Aorta (tissue), 5 donors: ENCODE measurements at regions not wholly inside any gene's neighbourhood (a gene's known extent, or its start where the extent isn't known, plus 50 kb on each side); places are given as distances from the start of the nearest gene placed in this dataset.

Experiments used
- ATAC-seq: fragments of 200-7000 bp; cut with Tn5 transposase; one replicate; pipeline ENCODE4 v1.9.1; 2022; ENCODE audit warnings: moderate library complexity; ENCODE audit not compliant: low FRiP score
- DNase-seq, 2 donors: peaks; one replicate each; pipeline ENCODE4 v3.0.0-alpha.2; 2020
- H3K27ac ChIP-seq, 2 donors: one replicate each; pipeline ENCODE4 v1.5.1; 2013; ENCODE audit warnings: low read length in 2 of 2, mild to moderate bottlenecking in 2 of 2, moderate library complexity in 2 of 2, control low read depth in 1 of 2, inconsistent platforms in 1 of 2, low read depth in 1 of 2
- H3K27me3 ChIP-seq, 2 donors: one replicate each; pipeline ENCODE4 v1.6.1; 2013; ENCODE audit warnings: control low read depth in 1 of 2, low read length in 1 of 2, mild to moderate bottlenecking in 1 of 2, moderate library complexity in 1 of 2; ENCODE audit not compliant: insufficient read depth in 2 of 2, control insufficient read depth in 1 of 2
- H3K36me3 ChIP-seq, 2 donors: one replicate each; pipeline ENCODE4 v1.6.1; 2013; ENCODE audit warnings: control low read depth in 1 of 2, low read length in 1 of 2, mild to moderate bottlenecking in 1 of 2; ENCODE audit not compliant: insufficient read depth in 2 of 2, control insufficient read depth in 1 of 2
- H3K4me1 ChIP-seq, 2 donors: one replicate each; pipeline ENCODE4 v1.6.1; 2013; ENCODE audit warnings: low read length in 2 of 2, control low read depth in 1 of 2, mild to moderate bottlenecking in 1 of 2, moderate library complexity in 1 of 2; ENCODE audit not compliant: insufficient read depth in 2 of 2, control insufficient read depth in 1 of 2
- H3K4me3 ChIP-seq, 2 donors: one replicate each; pipeline ENCODE4 v1.5.1; 2013; ENCODE audit warnings: low read length in 2 of 2, control low read depth in 1 of 2, mild to moderate bottlenecking in 1 of 2
- H3K9me3 ChIP-seq: one replicate; pipeline ENCODE4 v1.6.1; 2013; ENCODE audit warnings: mild to moderate bottlenecking, low read length; ENCODE audit not compliant: control insufficient read depth
- WGBS, 2 donors: extraction: QIAGEN DNeasy Blood & Tissue Kit; methylation state at CpG; one replicate each; pipeline ENCODE4 v1.1.7; 2013; 5-methylcytosine and 5-hydroxymethylcytosine counted together
- intact Hi-C, 2 donors: fragments of 100-400 bp; cut with DNase I; formaldehyde crosslinking; loops; one replicate each; pipeline versions ENCODE4 v1.14.2 to v1.15.0; 2022
- donor health status: healthy with polysubstance abuse.
- donor health status: Bipolar disorder and iron deficiency.
- donor health status: DM: no; HTN: no; CAD: no.
- donor health status: DM: no; HTN: no; CAD: no.
- donor health status: DM: yes; HTN: yes; CAD: no.

DNA sequence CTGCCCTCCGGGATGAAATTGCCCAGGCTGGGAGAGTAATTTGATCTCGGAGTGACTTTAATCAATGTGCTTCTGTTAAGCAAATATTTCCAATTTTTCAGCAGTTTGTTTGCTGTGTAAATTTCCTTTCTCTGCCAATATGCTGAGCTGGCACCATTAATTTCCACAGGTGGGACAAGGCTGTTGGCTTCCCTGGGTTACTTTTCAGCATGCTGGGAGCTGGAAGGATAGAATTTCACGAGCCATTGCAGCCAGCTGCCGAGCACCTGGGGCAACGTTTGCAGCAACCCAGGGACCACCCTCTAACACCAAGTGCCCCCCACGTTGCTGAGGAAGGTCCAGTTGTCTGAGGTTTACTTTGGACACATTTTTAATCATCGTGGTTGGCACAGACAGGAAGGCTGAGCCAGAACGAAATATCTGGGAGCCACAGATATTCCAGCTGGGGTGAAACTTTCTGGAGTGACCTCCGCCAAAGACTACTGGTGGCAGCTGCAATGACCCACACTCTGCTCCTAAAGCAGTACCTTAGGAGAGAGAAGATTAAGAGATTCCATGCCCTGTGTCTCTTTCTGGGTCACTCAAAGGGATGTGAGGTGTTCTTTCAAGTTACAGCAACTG, 293.3 kb upstream of the RGMA start:
- no peaks in the 10 kb centered on the region for H3K27me3 ChIP-seq
- intact Hi-C loops = no loop called here
- H3K9me3 ChIP-seq = no peaks in the 10 kb centered on the region
- no peak overlapping the region for H3K4me3 ChIP-seq
- ATAC-seq = no peak
- H3K4me1 ChIP-seq = no peaks in the 10 kb centered on the region
- no peaks in the 10 kb centered on the region for H3K36me3 ChIP-seq
- DNase-seq = no peak
- 33 to 34% methylated on average over 9 of the region's 9 CpGs for WGBS, 2 donors
- H3K27ac ChIP-seq = no peak overlapping the region

DNA sequence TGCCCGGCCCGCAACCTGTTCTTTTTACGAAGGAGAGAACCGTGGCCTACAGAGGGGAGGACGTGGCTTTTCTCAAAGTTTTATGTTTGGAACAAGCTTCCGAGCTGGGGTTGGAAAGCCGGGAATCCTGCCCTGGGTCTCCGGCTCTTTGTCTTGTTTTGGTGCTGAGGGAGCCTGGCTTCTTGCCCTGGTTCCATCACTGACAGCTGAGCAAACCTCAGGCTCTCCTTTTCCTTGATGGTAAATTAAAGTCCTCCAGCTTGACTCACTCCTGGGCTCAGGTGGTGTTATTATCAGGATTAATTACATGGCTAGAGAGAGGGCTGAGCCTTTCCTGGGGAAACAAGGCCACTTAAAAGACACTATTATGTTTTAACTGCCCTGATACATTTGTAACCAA, 289.5 kb upstream of the RGMA start:
- H3K9me3 ChIP-seq = no peaks in the 10 kb centered on the region
- DNase-seq (no peak), ATAC-seq (no peak)
- no peaks in the 10 kb centered on the region for H3K27me3 ChIP-seq
- no peaks in the 10 kb centered on the region for H3K36me3 ChIP-seq
- H3K4me1 ChIP-seq = no peaks in the 10 kb centered on the region
- WGBS, 2 donors = 82 to 86% methylated on average over 8 of the region's 8 CpGs
- intact Hi-C loops = no loop called here
- H3K4me3 ChIP-seq = no peak overlapping the region
- H3K27ac ChIP-seq = no peak overlapping the region

DNA sequence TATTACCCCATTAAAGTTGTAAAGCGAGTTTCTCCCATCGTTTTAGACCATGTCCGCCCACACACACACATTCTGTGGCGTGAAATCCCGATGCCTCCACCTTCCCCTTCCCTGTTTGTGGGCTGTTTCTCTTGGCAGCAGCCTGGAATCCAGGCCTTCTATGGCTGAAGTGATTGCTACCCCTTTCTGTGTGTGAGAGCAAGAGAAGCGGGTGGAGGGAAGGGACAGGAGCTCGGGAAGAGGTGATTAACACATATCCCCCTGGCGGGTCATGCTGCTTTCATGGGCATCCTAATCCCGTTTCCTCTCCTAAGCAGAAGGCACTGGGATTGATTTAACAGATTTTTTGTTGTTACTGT, 283.8 kb upstream of the RGMA start:
- Histone ChIP-seq H3K4me3 (no peak overlapping the region), H3K9me3 (no peaks in the 10 kb centered on the region), H3K36me3 (no peaks in the 10 kb centered on the region), H3K27me3 (no peaks in the 10 kb centered on the region), H3K4me1 (no peaks in the 10 kb centered on the region), H3K27ac (no peak overlapping the region)
- DNase-seq = no peak
- whole genome bisulfite sequencing, 2 donors = 26 to 40% methylated on average over 9 of the region's 9 CpGs
- no peak for ATAC-seq
- intact Hi-C loops = no loop called here

DNA sequence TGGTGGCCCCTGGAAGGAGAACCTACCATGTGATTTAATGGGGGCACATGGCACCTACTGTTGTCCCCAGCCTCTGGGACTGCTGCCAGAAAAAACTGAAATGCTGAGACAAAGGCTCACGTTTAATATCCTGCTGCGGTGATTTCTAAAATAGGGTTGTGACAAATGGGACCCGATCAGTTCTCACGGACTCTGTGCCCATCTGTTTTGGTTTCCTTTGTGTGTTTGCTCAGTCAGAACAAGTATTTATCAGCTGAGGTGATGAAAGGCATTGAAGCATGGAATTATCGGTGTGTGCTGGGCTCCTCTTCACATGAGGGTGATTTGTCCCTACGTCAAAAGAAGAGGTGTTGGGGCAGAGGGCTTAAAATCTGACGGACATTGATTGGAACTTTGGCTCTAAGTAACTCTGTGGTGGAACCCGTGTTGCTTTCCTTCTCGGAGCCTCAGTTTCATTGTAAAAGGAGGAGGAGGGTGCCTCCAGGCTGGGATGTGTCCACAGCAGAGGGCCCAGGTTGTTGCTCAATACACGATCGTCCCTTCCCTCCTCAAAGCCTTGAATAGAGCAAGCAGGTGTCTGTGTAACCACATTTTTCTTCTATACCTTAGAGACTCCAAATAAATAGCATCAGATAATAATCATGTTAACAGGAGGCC, 283.3 kb upstream of the RGMA start:
- ATAC-seq = no peak
- WGBS, 2 donors = 39 to 47% methylated on average over 11 of the region's 11 CpGs
- Histone ChIP-seq H3K36me3 (no peaks in the 10 kb centered on the region), H3K27ac (no peak overlapping the region), H3K9me3 (no peaks in the 10 kb centered on the region), H3K27me3 (no peaks in the 10 kb centered on the region), H3K4me1 (no peaks in the 10 kb centered on the region), H3K4me3 (no peak overlapping the region)
- intact Hi-C loops = no loop called here
- DNase-seq = no peak

DNA sequence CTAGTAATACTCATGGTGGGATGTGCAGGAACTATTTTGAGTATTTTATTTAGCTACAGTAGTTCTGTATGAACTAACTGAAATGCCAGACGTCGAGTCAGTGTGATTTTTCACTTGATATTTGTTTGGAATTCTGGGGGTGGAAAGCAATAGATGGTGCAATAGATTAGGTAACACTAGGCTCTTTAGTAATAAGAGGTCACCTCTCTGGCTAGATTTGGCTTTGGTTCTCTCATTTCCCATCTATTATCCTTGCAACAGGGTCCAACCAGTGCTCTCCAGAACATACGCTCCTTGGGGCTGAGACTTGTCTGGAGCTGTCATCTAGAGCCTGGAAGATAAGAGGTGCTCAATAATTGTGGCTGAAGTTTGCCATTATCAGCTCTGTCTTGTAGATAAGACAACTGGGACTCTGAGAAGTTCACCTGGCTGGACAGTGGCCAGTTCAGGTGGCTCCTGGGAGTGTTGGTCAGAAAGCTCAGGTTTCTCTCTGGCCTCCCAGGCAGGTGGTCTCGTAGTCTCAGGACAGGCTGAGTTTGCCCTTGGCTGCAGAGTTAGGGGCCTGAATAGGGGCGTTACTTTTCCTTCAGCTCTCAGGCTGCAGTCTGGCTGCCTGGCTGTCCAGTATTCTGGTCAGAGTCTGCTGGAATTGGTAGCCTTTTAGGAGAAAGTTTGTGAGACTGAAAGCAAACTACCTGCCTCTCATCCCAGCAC, 277.5 kb upstream of the RGMA start:
- no peak for DNase-seq
- no peaks in the 10 kb centered on the region for H3K4me1 ChIP-seq
- no peaks in the 10 kb centered on the region for H3K36me3 ChIP-seq
- intact Hi-C loops = no loop called here
- H3K9me3 ChIP-seq = no peaks in the 10 kb centered on the region
- no peak overlapping the region for H3K27ac ChIP-seq
- WGBS, 2 donors = 70 to 79% methylated on average over 5 of the region's 5 CpGs
- no peak for ATAC-seq
- H3K4me3 ChIP-seq = no peak overlapping the region
- H3K27me3 ChIP-seq = no peaks in the 10 kb centered on the region

DNA sequence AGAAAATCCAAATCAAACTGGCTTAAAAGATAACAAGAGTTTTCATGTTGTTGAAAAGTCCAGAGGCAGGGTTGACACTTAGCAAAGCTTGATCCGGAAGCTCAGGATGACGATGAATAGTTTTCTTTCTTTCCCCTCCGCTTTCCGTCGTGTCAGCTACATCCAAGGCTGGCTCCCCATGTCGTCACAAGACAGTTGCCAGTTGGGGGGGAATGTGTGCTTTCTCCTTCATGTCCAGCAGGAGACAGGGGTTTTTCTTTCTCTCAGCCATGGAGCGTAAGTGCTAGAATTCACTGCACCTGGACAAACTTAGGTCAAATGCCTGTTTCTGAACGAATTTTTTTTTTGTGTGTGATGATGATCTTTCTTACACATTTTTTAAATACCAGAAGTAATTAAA, 273.8 kb upstream of the RGMA start:
- DNase-seq (no peak), ATAC-seq (no peak)
- intact Hi-C loops = no loop called here
- Histone ChIP-seq H3K27ac (no peak overlapping the region), H3K9me3 (no peaks in the 10 kb centered on the region), H3K4me3 (no peak overlapping the region), H3K4me1 (no peaks in the 10 kb centered on the region), H3K27me3 (no peaks in the 10 kb centered on the region), H3K36me3 (no peaks in the 10 kb centered on the region)
- 59 to 66% methylated on average over 8 of the region's 8 CpGs for WGBS, 2 donors

DNA sequence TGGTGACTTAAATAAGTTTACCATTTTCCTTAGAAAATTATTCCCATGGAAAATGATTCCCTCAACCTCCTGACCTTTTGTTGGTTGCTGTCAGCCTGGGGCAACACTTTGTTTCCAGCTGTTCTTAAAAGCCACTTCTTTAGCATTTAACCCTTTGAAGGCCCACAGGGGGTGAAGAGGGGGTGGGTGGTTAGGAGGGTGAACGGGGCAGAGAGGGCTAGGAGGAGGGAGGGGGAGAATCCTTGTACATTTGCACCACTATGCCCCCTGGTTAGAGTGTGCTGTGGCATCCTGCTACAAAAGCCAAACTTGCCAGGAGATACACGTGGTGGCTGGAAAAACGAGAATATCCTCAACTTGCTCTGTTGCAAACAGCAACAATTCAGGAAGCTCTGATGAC, 273.2 kb upstream of the RGMA start:
- no peaks in the 10 kb centered on the region for H3K9me3 ChIP-seq
- DNase-seq (no peak), ATAC-seq (no peak)
- H3K4me1 ChIP-seq = no peaks in the 10 kb centered on the region
- intact Hi-C loops = no loop called here
- H3K36me3 ChIP-seq = no peaks in the 10 kb centered on the region
- H3K27me3 ChIP-seq = no peaks in the 10 kb centered on the region
- H3K27ac ChIP-seq = no peak overlapping the region
- WGBS, 2 donors = 63 to 74% methylated on average over 3 of the region's 3 CpGs
- H3K4me3 ChIP-seq = no peak overlapping the region

DNA sequence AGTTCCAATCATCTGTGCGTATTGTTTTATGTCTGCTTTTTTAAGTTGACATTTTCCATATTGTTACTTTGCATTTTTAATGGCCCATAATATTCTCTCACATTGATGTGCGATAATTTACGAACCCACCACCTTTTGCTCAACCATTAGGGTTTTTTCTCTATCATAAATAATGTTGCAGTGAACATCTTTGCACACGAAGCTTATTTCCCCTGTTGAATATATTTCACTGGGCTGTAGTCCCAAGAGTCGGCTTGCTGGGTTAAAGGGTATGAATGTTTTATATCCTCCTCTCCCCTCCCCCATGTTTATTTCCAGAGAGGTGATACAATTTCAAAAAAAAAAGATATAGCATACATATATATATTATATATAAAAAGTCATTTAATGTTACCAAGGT, 272.7 kb upstream of the RGMA start:
- Histone ChIP-seq H3K4me1 (no peaks in the 10 kb centered on the region), H3K9me3 (no peaks in the 10 kb centered on the region), H3K4me3 (no peak overlapping the region), H3K27me3 (no peaks in the 10 kb centered on the region), H3K27ac (no peak overlapping the region), H3K36me3 (no peaks in the 10 kb centered on the region)
- WGBS, 2 donors = 94 to 95% methylated on average over 5 of the region's 5 CpGs
- ATAC-seq (no peak), DNase-seq (no peak)
- intact Hi-C loops = no loop called here

DNA sequence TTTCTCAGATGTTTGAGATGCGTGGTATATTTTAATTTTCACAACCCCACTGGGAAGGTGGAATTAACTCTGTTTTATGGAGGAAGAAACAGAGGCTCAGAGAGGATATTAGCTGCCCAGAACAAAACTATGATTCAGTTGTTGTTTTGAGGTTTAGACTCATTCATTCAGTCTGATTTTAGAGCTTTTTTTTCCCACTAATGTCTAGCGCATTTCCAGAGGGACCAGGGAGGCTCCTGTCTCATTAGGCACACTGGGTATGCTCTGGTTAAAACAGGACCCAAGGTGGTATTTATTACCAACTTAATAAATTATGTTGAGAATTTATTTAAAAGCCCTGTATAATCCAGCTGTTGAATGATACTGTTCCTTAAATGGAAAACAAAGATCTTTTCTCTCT, 272.0 kb upstream of the RGMA start:
- no peak for DNase-seq
- 87 to 88% methylated on average over 2 of the region's 2 CpGs for whole genome bisulfite sequencing, 2 donors
- Histone ChIP-seq H3K36me3 (no peaks in the 10 kb centered on the region), H3K9me3 (peaks cover 1% of the 10 kb centered on the region), H3K27ac (no peak overlapping the region), H3K27me3 (no peaks in the 10 kb centered on the region), H3K4me1 (no peaks in the 10 kb centered on the region), H3K4me3 (no peak overlapping the region)
- intact Hi-C loops = no loop called here
- no peak for ATAC-seq
